GM18526 (cell line): ENCODE measurements at regions not wholly inside any gene's neighbourhood (a gene's known extent, or its start where the extent isn't known, plus 50 kb on each side); places are given as distances from the start of the nearest gene placed in this dataset.

ENCODE experiments used
- POLR2A ChIP-seq: IDR thresholded peaks from 3 replicates; pipeline ENCODE4 v1.6.1; 2011; ENCODE audit not compliant: insufficient read length; ENCODE audit errors: extremely low read depth

DNA sequence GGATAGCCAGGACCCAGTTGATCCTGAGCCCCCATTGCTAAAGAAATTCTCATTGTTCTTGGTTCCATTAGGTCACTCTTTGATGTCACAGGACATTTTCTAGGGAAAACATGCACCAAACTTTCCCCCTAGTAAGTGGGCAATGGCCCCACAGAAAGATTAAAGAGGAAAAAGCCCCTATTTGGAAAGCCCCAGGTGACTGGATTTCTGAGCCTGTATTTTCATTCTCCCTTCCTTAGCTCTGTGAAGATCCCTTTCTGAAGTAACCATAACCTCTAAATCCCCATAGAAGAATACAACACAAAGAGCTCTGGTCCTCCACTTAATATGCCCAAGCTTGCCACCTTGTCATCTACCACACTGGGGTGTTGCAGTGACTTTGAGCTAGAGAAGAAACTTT is 232.3 kb upstream of the FGGY start:
- no peak for TF ChIP-seq POLR2A

DNA sequence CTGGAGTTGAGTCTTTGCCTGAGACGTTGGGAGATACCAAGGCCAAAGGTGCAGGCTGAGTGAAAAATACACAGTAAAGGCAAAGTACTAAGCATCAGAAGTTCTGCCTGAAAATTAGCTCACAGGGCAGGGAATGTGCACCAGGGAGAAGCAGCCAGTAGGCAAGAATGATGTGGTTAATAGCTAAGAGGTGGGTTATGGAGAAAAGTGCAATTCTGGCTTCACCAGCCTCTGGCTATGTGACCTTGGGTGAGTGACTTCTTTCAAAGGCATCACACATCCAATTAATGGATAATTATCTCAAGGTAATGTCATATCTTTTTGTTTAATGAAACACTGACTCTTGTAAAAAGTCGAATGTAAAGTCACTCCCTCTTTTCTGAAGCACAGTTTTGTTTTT is 230.7 kb upstream of the FGGY start:
- no peak for TF ChIP-seq POLR2A

DNA sequence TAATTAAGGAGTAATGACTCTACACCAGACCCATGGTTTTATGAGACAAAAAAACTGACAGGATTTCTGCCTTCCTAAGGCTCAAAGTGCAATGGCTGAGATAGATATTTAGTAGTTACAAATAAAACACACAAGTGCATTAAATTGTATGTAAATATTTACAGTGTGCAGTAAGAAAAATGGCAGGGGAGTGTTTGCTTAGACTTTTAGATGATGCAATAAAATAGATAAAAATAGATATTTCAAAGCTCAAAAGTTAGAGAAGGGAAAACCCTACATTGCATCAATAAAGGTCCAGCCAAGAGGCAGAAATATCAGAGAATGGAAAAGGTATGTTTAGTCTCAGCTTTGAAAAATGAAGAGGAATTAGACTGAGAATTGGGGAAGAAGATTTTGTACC is 226.3 kb upstream of the FGGY start:
- TF ChIP-seq POLR2A: no peak

DNA sequence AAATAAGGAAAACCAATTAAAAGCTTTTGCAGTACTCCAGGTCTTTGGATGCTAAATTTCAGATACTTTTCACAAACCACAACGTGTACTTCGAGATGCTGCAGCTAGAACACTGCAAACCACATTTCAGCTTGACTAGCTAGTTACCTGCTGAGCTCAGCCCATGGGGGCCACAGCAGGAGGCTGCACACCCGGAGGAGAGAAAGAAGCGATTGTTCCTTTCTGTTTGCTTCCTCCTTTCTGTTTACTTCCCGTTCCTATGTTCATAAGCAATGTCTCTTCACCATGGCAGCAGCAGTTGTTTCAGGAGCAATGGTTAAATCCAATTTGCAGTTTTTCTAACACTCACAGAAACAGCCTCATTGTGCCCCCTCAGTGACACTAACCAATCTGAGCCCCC is 225.6 kb upstream of the FGGY start:
- no peak for TF ChIP-seq POLR2A

DNA sequence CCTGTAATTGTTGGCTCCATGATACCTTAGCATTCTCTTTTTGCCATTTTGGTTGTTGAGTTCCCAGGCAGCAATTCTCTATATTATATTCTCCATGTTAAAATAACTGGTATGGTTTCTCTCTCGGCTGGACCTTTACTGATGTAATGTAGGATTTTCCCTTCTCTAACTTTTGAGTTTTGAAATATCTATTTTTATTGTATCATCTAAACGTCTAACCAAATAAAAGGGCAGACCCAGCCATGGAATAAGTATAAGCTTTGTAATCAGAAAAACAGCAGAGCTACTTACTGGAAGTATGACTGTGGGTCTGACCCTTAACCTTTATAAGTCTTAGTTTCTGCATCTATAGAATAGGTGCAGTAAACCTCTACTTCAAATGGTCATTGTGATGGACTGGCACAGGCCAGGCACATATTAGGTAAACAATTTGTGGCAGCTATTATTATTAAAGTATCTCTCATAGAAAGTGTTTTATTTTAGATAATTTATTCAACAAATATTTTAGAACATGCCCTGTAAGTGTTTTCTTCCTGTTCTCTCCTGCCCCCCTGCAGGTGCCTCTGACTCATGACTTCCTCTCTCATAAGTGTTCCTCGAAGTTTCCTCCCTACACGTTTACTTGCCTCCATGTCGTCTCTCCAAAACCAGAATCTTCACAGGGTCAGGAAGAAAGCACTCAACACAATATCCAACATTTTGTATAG is 224.9 kb upstream of the FGGY start:
- no peak for TF ChIP-seq POLR2A

DNA sequence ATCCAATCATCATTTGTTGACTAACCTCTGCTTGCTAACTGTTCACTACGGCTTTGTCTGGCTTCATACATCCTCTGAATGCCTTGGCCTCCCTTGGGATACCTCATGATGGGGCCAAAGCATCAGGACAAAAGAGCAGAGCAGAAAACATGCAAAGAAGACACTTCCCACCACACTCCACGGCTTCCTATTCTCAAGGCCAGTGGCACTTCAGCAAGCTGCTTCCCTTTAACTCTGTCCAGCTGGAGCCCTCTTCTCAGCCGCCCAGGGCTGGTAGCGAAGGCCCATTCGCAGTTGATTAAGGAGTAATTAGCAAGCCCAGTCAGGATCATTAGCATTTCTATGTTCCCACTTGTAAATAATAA is 224.3 kb upstream of the FGGY start:
- no peak for TF ChIP-seq POLR2A

DNA sequence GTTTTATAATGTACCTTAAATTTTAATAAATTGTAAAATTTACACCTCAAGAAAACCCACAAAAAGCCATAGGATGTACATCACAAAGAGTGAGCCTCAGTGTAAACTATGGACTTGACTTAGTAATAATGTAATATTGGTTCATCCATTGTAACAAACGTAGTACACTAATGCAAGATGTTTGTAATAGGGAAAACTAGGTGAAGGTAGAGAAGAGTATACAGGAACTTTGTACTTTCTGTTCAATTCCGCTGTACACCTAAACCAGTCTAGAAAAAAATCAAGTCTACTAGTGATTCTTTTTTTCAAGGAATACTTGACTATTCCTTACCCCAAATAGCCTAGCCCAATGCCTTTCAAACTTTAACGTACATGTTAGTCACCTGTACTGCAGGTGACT is 222.3 kb upstream of the FGGY start:
- TF ChIP-seq POLR2A: no peak

DNA sequence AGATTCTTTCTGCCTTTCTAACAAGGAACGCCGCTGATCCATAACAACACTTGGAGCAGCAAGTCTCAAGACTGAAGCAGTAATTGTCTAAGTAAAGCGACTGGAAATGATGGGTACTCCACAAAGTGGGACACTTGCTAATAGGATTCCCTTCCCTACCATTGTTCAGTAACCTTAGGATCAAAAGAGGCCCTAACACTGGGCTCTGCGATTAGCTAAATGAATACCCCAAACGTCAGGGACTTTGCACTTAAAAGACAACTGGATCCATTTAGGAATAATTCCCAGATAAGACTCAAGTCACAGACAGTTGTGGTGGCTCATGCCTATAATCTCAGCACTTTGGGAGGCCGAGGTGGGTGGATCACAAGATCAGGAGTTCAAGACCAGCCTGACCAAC is 221.9 kb upstream of the FGGY start:
- TF ChIP-seq POLR2A: no peak

DNA sequence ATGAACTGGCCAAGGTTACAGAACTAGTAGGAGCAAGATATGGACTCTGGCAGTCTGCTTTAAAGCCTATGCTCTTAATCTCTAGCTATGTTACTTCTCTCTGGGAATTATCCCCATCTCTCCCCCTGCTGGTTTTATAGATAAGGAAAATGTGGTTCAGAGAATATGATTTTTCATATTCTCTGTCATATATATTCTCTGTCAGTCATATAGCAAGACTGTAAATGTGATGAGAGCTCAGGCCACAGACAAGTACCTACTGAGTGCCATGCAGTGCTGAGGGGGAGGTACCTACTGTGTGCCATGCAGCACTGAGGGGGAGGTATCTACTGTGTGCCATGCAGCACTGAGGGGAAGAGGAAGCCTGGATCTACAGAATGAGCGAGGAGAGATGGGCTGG is 220.3 kb upstream of the FGGY start:
- no peak for TF ChIP-seq POLR2A

DNA sequence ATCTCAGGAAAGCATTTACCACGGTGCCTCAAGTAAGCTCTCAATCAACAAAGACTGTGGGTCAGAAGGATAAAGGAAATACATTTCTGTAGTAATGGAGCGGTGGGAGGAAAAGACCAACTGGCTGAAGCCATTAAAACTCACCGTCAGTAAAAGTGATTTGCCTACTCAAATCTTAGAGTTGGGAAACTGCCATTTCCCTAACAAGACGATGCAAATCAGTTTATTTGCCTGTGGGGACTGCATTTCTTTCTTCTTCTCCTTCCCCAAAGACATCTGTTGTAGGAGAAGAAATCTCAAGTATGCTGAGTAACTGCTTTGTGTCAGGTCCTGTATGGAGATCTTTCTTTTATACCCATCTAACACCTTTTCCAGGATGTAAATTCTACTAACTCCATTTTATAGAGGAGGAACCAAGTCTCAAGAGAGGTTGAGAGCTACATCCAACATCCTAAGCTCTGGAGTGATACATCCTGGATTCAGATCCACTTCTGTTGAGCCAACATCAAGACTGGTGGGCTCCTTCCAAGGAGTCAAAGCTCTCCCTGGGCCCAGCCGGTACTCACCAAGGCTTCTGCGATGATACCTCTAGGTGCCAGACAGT is 219.3 kb upstream of the FGGY start:
- no peak for TF ChIP-seq POLR2A

DNA sequence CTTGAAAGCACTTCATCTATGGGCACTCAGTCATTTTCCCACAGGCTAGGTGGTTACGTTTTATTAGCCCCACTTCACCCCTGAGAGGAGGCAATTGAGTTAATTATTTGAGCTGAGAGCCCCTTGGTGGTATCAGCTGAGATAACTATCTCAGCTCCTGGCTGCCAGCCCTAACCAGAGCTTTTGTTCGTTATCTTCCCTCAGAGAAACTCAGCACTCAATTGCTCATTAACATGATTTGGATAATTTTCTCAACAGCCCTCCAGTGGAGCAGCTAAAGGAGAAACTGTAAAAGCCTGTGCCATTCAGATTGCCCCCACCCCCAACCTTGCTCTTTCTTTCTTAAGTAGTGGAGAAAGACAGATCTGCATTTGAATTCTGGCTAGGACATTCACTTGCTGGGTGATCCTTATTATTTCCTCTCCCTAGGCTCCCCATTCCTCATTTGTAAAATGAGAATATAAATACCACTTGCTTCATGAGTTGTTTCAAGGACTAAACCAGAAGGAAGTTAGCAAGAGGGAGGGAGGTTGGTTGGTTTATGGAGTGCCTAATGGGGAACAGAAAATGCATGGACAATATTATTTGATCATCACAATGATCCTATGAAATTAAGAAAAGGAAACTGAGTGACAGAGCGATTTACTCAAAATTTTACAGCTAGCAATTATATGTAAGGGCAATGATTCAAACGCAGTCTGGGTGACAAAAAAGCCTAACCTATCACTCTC is 218.7 kb upstream of the FGGY start:
- TF ChIP-seq POLR2A: no peak

DNA sequence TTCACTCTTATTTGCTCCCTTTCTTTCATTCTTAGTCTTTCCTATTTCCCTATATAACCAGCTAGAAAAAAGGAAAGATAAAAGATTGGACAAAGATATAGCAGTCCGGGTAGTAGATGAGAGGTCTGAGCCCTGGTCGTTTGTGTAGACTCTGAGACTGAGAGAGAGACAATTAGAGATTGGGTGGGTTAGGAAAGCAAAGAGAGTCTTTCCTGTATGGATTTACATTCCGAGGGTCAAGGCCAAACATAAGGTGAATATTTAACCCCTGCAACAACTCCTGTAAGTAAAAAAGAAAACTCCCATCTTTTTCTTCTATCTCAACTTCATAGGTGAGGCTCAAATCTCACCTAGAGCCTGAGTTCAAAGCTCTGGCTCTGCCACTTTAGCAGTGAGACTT is 218.0 kb upstream of the FGGY start:
- no peak for TF ChIP-seq POLR2A

DNA sequence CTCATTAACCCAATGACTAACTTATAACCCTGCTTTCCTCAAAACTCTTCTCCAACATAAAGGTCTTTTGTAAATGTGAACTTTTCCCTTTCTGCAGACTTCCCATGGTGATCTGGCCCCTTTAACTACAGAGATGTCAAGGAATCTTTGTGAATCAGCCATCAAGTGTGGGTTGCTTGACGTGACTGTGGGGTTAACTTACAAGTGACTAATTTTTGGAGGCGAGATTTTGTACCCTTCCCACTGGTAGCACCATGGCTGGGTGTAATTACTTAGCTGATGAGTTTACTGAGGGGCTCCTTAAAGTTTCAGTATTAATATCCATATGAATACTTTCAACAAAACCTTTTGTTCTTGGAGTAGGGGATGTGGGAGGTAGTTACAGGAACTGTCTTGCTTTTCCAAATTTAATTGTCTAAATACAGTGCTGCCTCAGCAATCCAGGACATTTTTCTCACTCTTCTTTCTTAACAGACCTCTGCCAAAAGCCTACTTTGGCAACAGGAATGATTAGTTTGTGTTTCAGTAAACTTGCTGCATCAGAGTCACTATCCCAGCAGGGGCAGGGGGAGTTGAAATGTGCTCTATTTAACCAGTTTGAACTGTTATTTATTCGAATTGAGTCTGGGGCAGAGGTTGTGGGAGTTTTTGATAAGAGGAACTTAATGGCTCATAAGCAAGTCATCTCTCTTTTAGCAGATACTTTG is 217.3 kb upstream of the FGGY start:
- TF ChIP-seq POLR2A: no peak

DNA sequence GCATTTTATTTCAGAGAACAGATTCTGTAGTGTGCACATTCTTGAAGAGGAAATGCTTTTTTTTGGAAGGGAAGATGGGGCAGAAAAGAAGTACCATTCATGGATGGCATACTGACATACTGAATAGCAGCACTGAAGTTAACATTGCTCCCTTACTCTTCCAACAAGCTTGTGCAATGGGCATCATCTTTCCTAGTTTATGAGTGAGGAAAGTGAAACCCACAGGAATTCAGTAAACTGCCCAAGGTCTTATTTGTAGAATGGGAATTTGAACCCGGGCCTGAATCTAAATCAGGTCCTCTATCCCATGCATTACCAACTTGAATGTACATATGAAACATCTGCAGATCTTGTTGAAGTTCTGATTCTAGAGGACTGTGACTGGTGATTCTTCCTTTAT is 215.7 kb upstream of the FGGY start:
- TF ChIP-seq POLR2A: no peak

DNA sequence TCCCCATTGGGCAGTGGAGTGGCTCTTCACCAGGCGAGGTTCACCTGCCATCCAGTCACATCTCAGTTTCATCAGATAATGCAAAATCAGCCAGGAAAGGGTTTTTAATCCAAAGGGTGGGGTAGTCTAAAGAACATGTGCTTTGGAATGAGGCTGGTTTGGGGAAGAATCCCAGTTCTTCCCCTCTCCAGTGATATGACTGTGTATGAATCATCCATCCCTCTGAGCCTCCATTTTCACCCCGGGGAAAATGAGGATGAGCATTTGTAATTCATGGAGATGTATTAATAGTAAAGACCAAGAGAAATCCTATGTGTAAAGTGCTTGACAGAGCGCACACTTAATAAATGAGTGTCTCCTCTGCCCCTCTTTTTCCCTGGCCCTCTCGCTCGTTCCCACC is 215.1 kb upstream of the FGGY start:
- TF ChIP-seq POLR2A: no peak

DNA sequence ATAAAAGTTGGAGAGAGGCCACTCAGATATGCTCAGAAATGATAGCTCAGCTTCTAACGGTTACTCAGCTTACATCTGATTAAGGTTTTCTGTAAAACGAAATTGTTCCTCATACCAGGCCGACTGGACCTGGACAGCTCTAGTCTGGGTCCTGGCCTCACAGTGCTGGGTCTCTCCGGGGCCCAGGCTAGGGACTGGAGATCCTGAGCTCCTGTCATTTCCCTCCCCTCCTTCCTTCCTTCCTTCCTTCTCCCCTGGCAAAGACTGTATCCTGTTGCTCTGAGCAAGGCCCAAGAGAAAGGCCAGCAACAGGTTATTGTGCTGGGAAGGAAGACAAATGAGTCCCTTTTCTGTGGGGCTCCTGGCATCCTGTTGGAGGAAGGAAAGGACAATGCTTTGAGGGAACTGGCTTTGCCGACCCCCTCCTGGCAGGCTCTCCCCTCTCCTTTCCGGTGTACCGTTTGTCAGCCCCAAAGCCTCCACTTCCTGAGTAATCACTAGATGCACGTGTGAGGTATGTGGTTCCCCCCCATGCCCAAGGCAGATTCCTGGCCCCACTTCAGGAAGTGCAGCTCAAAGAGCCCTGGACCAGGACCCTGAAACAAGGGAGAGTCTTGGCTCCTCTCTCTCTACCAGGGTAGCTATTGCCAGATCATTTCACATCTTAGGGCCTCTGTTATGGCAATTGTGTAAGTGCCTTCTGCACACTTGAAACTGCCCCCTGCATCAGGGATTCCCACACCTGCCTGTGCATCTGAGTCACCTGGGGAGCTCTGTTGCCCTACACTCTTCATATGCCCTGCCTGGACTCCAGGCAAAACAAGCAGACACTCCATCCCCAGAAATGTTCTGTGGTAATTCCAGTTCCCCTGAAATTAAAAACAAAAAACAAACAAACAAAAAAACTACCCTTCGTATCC is 212.7 kb upstream of the FGGY start:
- no peak for TF ChIP-seq POLR2A

DNA sequence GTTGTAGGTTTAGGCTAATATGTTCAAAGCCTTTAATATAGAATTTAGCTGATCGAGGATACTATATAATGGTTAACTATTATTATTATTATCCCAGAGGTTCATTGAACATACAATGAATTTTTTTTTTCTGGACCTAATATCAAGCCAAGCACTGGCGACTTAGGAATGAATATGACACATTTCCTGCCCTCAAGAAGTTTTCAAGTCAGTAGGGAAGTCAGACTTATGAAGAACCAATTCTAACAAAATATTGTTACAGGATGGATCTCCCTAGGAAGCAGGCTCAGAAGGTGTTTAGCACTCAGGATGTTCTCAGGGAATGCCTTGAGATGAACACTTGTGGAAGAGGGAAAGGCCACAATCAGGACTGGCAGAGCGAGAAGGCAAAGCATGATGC is 211.8 kb upstream of the FGGY start:
- TF ChIP-seq POLR2A: no peak
